Frontal cortex (tissue), 3 donors: ENCODE measurements at regions not wholly inside any gene's neighbourhood (a gene's known extent, or its start where the extent isn't known, plus 50 kb on each side); places are given as distances from the start of the nearest gene placed in this dataset.
"Not testable (repeated sequence)": the region's sequence is repeated elsewhere in the genome, so short reads cannot be mapped to it uniquely, and the experiment has no call there.

Source experiments
- DNase-seq, 2 donors: peaks; one replicate each; pipeline ENCODE4 v3.0.0; 2012; ENCODE audit warnings: low spot score in 2 of 2
- FAIRE-seq: peaks from 2 replicates; lab custom pipeline; 2012; peaks lifted over from hg19 to GRCh38; lab: Jason Lieb, UNC
- donor health status: control.
- donor health status: control.
- donor health status: control.

- no peak for DNase-seq
- no peak for FAIRE-seq
Measured at GRCh38 chr4:183812567-183812966, 92.5 kb upstream of the STOX2 start.

- no peak for FAIRE-seq
- DNase-seq, result no peak
Measured at GRCh38 chr4:183814461-183814860, 90.6 kb upstream of the STOX2 start.

- FAIRE-seq (no peak), DNase-seq (no peak)
Measured at GRCh38 chr4:183816077-183816476, 89.0 kb upstream of the STOX2 start.

GRCh38 chr4:183816882-183817509 lies 88.1 kb upstream of the STOX2 start:
- no peak for FAIRE-seq
- DNase-seq, result no peak

GRCh38 chr4:183818591-183818990 lies 86.5 kb upstream of the STOX2 start:
- not testable (repeated sequence) for DNase-seq, FAIRE-seq

- DNase-seq (no peak), FAIRE-seq (no peak)
Measured at GRCh38 chr4:183821076-183821853, 83.8 kb upstream of the STOX2 start.

GRCh38 chr4:183823434-183823833 lies 81.7 kb upstream of the STOX2 start:
- DNase-seq, result no peak
- FAIRE-seq, result no peak

GRCh38 chr4:183825346-183825745 lies 79.8 kb upstream of the STOX2 start:
- DNase-seq (no peak), FAIRE-seq (no peak)

GRCh38 chr4:183826461-183826860 lies 78.6 kb upstream of the STOX2 start:
- FAIRE-seq (no peak), DNase-seq (no peak)

- DNase-seq (no peak), FAIRE-seq (no peak)
Measured at GRCh38 chr4:183828125-183828524, 77.0 kb upstream of the STOX2 start.

GRCh38 chr4:183828839-183829238 lies 76.3 kb upstream of the STOX2 start:
- DNase-seq (no peak), FAIRE-seq (no peak)

GRCh38 chr4:183830438-183830985 lies 74.6 kb upstream of the STOX2 start:
- no peak for FAIRE-seq
- DNase-seq, result no peak

- FAIRE-seq (no peak), DNase-seq (no peak)
Measured at GRCh38 chr4:183831026-183831446, 74.1 kb upstream of the STOX2 start.

GRCh38 chr4:183831683-183832082 lies 73.4 kb upstream of the STOX2 start:
- FAIRE-seq, result no peak

GRCh38 chr4:183832776-183833450 lies 72.2 kb upstream of the STOX2 start:
- DNase-seq (no peak), FAIRE-seq (no peak)

More at GRCh38 chr4:183831683-183832082, 73.4 kb upstream of the STOX2 start:
- no peak for DNase-seq

GRCh38 chr4:183834252-183834651 lies 70.9 kb upstream of the STOX2 start:
- DNase-seq (no peak), FAIRE-seq (no peak)

- FAIRE-seq (no peak), DNase-seq (no peak)
Measured at GRCh38 chr4:183837222-183837621, 67.9 kb upstream of the STOX2 start.

GRCh38 chr4:183838987-183839712 lies 66.0 kb upstream of the STOX2 start:
- DNase-seq, result peak in 1 of 2 donors; percentile 41
- no peak for FAIRE-seq

GRCh38 chr4:183840311-183840710 lies 64.8 kb upstream of the STOX2 start:
- FAIRE-seq (peak; percentile 98), DNase-seq (peak; percentile 68 to 73)

GRCh38 chr4:183841001-183841400 lies 64.1 kb upstream of the STOX2 start:
- DNase-seq, result no peak
- no peak for FAIRE-seq
